Activated T-helper 1 cell treated with anti-CD3 and anti-CD28 coated beads, Interleukin-2, amount 50 U/mL, for 16 hours (primary cell): ENCODE measurements at regions not wholly inside any gene's neighbourhood (a gene's known extent, or its start where the extent isn't known, plus 50 kb on each side); places are given as distances from the start of the nearest gene placed in this dataset.
"Not testable (repeated sequence)": the region's sequence is repeated elsewhere in the genome, so short reads cannot be mapped to it uniquely, and the experiment has no call there.

Experiments
- DNase-seq, 2 donors: peaks; one replicate each; pipeline ENCODE4 v3.0.0-alpha.2; 2020; ENCODE audit warnings: low read depth in 1 of 2, low spot score in 1 of 2

- DNase-seq: no peak
Observed at GRCh38 chr18:78792094-78792493, 187.5 kb upstream of the SALL3 start.

GRCh38 chr18:78792736-78793135 is 186.9 kb upstream of the SALL3 start:
- no peak for DNase-seq

- no peak for DNase-seq
Observed at GRCh38 chr18:78793313-78794070, 186.1 kb upstream of the SALL3 start.

- DNase-seq: no peak
Observed at GRCh38 chr18:78794071-78794430, 185.6 kb upstream of the SALL3 start.

DNA sequence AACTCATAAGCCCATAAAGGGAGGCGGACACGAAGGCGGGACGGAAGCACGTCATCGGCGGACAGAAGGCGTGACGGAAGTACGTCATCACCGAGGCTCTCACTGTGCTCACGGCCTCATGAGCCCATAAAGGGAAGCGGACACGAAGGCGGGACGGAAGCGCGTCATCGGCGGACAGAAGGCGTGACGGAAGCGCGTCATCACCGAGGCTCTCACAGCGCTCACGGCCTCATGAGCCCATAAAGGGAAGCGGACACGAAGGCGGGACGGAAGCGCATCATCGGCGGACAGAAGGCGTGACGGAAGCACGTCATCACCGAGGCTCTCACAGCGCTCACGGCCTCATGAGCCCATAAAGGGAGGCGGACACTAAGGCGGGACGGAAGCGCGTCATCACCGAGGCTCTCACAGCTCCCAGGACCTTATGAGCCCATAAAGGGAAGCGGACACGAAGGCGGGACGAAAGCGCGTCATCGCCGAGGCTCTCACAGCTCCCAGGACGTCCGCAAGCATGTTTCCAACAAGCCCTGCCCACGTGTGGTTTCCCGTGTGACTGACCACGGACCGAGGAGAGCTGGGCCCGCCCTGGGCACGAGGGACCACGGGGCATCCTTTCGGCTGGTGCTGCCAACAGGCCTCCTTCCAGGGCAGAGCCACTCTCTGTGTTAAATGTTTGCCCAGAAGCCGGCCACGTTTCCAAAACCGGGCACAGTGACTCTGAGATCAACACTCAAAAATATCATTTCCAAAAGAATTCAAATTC is 182.7 kb upstream of the SALL3 start:
- no peak for DNase-seq

GRCh38 chr18:78797499-78797898 is 182.1 kb upstream of the SALL3 start:
- DNase-seq: no peak

- no peak for DNase-seq
Observed at GRCh38 chr18:78798402-78799175, 181.0 kb upstream of the SALL3 start.

DNA sequence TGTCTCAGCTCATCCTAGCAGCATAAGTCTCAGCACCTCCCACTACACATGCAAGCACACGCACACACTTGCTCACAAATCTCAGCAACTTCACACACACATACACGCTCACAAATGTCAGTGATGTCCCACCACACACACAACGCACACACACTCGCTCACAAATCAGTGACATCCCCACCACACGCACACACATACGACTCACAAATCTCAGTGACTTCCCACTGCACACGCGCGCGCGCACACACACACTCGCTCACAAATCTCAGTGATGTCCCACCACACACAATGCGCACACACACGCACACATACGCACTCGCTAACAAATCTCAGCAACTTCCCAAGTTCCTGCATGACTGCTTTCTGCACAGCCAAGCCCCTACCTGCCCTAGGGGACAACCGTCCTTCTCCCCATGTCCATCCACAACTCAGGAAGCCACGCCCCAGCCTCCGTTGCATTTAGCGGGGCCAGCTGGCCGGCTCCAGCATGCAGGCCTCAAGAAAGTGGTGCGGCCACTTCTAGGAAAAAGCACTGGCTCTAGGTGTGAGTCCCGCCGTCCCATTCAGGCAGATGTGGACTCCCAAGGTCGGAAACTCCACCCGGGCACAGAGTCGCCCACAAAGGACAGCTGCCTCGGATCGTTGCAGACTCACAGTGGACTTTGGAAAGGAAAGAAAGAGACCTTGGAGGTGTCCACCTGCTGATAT is 180.1 kb upstream of the SALL3 start:
- no peak for DNase-seq

GRCh38 chr18:78800102-78800851 is 179.3 kb upstream of the SALL3 start:
- not testable (repeated sequence) for DNase-seq

- DNase-seq: no peak
Observed at GRCh38 chr18:78801011-78801410, 178.6 kb upstream of the SALL3 start.

- DNase-seq: no peak
Observed at GRCh38 chr18:78803104-78803503, 176.5 kb upstream of the SALL3 start.

GRCh38 chr18:78804206-78805030 is 175.2 kb upstream of the SALL3 start:
- no peak for DNase-seq

DNA sequence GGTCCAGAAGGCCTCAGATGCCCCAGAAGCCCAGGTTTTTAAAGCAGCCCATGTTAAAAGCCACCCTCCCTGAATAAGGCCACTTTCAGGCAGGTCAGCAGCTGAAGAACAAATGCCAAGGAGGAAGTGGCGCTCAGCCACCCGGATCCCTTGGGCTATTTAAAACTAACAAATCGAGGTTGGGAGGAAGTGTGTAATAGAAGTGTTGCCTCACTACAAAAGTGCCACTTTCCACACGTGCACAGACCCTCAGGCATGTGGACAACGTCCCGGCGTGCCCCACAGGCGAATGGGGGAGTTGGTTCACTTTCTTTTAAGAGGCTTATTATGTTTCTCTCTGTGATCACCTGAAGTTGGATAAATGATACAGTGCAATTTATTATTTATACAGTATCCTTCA is 173.8 kb upstream of the SALL3 start:
- no peak for DNase-seq

GRCh38 chr18:78807668-78808067 is 171.9 kb upstream of the SALL3 start:
- no peak for DNase-seq

- no peak for DNase-seq
Observed at GRCh38 chr18:78809845-78810244, 169.8 kb upstream of the SALL3 start.

GRCh38 chr18:78810706-78811105 is 168.9 kb upstream of the SALL3 start:
- DNase-seq: no peak

DNA sequence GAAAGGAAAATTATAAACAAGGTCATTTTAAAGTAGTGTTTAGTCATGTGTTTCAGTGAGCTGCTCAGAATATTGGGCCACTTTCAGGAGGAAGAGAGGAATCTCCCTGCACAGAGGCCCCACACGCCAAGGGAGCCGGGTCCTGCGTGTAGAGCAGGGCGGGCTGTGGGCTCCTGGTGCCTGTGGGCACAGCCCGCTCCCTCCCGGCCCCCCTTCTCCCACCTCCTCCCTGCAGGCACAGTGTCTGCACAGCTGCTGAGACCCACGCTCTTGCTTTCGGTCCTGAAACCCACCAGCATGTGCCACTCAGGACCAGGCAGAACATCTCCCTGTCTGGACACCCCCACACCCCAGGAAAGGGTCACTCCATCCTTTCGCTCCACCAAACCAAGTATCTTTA is 167.6 kb upstream of the SALL3 start:
- no peak for DNase-seq

- DNase-seq: no peak
Observed at GRCh38 chr18:78813156-78813555, 166.5 kb upstream of the SALL3 start.

- no peak for DNase-seq
Observed at GRCh38 chr18:78813936-78814710, 165.5 kb upstream of the SALL3 start.
